Loucy (cell line): ENCODE measurements at regions not wholly inside any gene's neighbourhood (a gene's known extent, or its start where the extent isn't known, plus 50 kb on each side); places are given as distances from the start of the nearest gene placed in this dataset.

Experiments used
- H2AFZ ChIP-seq: fragments of 200-600 bp; sonication (generic); 2 replicates; pipeline ENCODE4 v1.6.0; 2016; ENCODE audit warnings: antibody characterized with exemption, mild to moderate bottlenecking, low read length, moderate library complexity
- H3F3A ChIP-seq: fragments of 200-600 bp; 2 replicates; pipeline ENCODE4 v1.6.0; 2016; ENCODE audit warnings: antibody characterized with exemption, low read depth, mild to moderate bottlenecking
- H3K27me3 ChIP-seq: fragments of 200-600 bp; sonication (generic); 2 replicates; pipeline ENCODE4 v1.6.1; 2014; ENCODE audit warnings: low read length, mild to moderate bottlenecking; ENCODE audit not compliant: insufficient read depth, poor library complexity, severe bottlenecking
- H3K36me3 ChIP-seq: fragments of 200-600 bp; sonication (generic); 2 replicates; pipeline ENCODE4 v1.6.1; 2016; ENCODE audit warnings: low read length; ENCODE audit not compliant: insufficient read depth
- H3K4me1 ChIP-seq: fragments of 200-600 bp; sonication (generic); 2 replicates; pipeline ENCODE4 v1.5.1; 2014; ENCODE audit warnings: low read length, mild to moderate bottlenecking; ENCODE audit not compliant: insufficient read depth, poor library complexity, severe bottlenecking
- H3K4me2 ChIP-seq: fragments of 200-600 bp; sonication (generic); 2 replicates; pipeline ENCODE4 v1.6.0; 2014; ENCODE audit warnings: antibody characterized with exemption, low read length, low read depth, mild to moderate bottlenecking; ENCODE audit not compliant: poor library complexity, severe bottlenecking
- H3K4me3 ChIP-seq: fragments of 200-600 bp; sonication (generic); 2 replicates; pipeline ENCODE4 v1.5.1; 2014; ENCODE audit warnings: low read length, mild to moderate bottlenecking, mixed read lengths; ENCODE audit not compliant: poor library complexity, severe bottlenecking
- H3K79me2 ChIP-seq: fragments of 200-600 bp; sonication (generic); 2 replicates; pipeline ENCODE4 v1.6.1; 2014; ENCODE audit warnings: low read length; ENCODE audit not compliant: insufficient read depth
- H3K9ac ChIP-seq: fragments of 200-600 bp; sonication (generic); 2 replicates; pipeline ENCODE4 v1.6.0; 2014; ENCODE audit warnings: mild to moderate bottlenecking, low read depth, low read length, moderate library complexity; ENCODE audit not compliant: poor library complexity, severe bottlenecking
- H3K9me2 ChIP-seq: fragments of 200-600 bp; sonication (generic); replicated peaks from 2 replicates; pipeline ENCODE4 v1.6.1; 2016; ENCODE audit warnings: low read depth, low read length, mixed read lengths
- H3K9me3 ChIP-seq: fragments of 200-600 bp; sonication (generic); 2 replicates; pipeline ENCODE4 v1.6.1; 2014; ENCODE audit warnings: mild to moderate bottlenecking, antibody characterized with exemption, low read length, low read depth; ENCODE audit not compliant: insufficient read depth
- H4K20me1 ChIP-seq: fragments of 200-600 bp; sonication (generic); 2 replicates; pipeline ENCODE4 v1.6.0; 2014; ENCODE audit warnings: antibody characterized with exemption, low read length, mild to moderate bottlenecking; ENCODE audit not compliant: insufficient read depth, poor library complexity, severe bottlenecking
- CTCF ChIP-seq: fragments of 200-600 bp; sonication (generic); conservative IDR thresholded peaks from 2 replicates; pipeline ENCODE4 v1.5.1; 2014; ENCODE audit warnings: mild to moderate bottlenecking, antibody characterized with exemption, low read length
- EZH2phosphoT487 ChIP-seq: fragments of 200-600 bp; IDR thresholded peaks from 2 replicates; pipeline ENCODE4 v1.6.1; 2018; ENCODE audit warnings: antibody characterized with exemption, mild to moderate bottlenecking, moderate library complexity, borderline replicate concordance

- H3K9me3 ChIP-seq = 0 out of 2 replicates have a peak, but pooled peaks cover 4% of the 10 kb centered on the region
Observed at GRCh38 chr10:10418387-10418786, 599.3 kb upstream of the CELF2 start.

GRCh38 chr10:10421071-10421470 lies 596.6 kb upstream of the CELF2 start:
- Histone ChIP-seq H3K4me1 (no peaks in the 10 kb centered on the region), H3K9ac (no peak overlapping the region), H3K27me3 (no peaks in the 10 kb centered on the region), H3K4me2 (no peak overlapping the region), H2AFZ (no peak overlapping the region), H3K9me2 (no peaks in the 10 kb centered on the region), H3K79me2 (no peaks in the 10 kb centered on the region), H3K9me3 (0 out of 2 replicates have a peak, but pooled peaks cover 4% of the 10 kb centered on the region), H3K36me3 (no peaks in the 10 kb centered on the region), H3F3A (no peaks in the 10 kb centered on the region), H4K20me1 (no peaks in the 10 kb centered on the region), H3K4me3 (no peak overlapping the region)
- TF ChIP-seq CTCF (no peak), EZH2phosphoT487 (no peak)

More at GRCh38 chr10:10418387-10418786, 599.3 kb upstream of the CELF2 start:
- H3K36me3 ChIP-seq = no peaks in the 10 kb centered on the region
- H3K4me1 ChIP-seq = no peaks in the 10 kb centered on the region
- no peak overlapping the region for H2AFZ ChIP-seq
- H3K9ac ChIP-seq = no peak overlapping the region
- no peaks in the 10 kb centered on the region for H4K20me1 ChIP-seq
- H3K79me2 ChIP-seq = no peaks in the 10 kb centered on the region
- H3F3A ChIP-seq = no peaks in the 10 kb centered on the region
- no peak overlapping the region for H3K4me2 ChIP-seq
- H3K9me2 ChIP-seq = no peaks in the 10 kb centered on the region
- H3K27me3 ChIP-seq = no peaks in the 10 kb centered on the region
- TF ChIP-seq CTCF = no peak
- no peak for TF ChIP-seq EZH2phosphoT487
- no peak overlapping the region for H3K4me3 ChIP-seq

- Histone ChIP-seq H3K9me2 (no peaks in the 10 kb centered on the region), H3K27me3 (no peaks in the 10 kb centered on the region), H3K79me2 (no peaks in the 10 kb centered on the region), H3K4me1 (no peaks in the 10 kb centered on the region), H4K20me1 (no peaks in the 10 kb centered on the region), H2AFZ (no peak overlapping the region), H3K4me2 (no peak overlapping the region), H3F3A (no peaks in the 10 kb centered on the region), H3K9me3 (no peaks in the 10 kb centered on the region), H3K36me3 (no peaks in the 10 kb centered on the region), H3K9ac (no peak overlapping the region), H3K4me3 (no peak overlapping the region)
- TF ChIP-seq CTCF = no peak
- TF ChIP-seq EZH2phosphoT487 = no peak
Observed at GRCh38 chr10:10431422-10432066, 586.1 kb upstream of the CELF2 start.
